Mucosa of descending colon (tissue), 3 donors: ENCODE measurements at regions not wholly inside any gene's neighbourhood (a gene's known extent, or its start where the extent isn't known, plus 50 kb on each side); places are given as distances from the start of the nearest gene placed in this dataset.

Experiments
- ATAC-seq: fragments of 200-7000 bp; cut with Tn5 transposase; one replicate; pipeline ENCODE4 v1.9.1; 2020; ENCODE audit warnings: mild to moderate bottlenecking, moderate library complexity
- DNase-seq, 3 donors: peaks; one replicate each; pipeline ENCODE4 v3.0.0-alpha.2; 2020
- H3K36me3 ChIP-seq: fragments of 200-600 bp; one replicate; pipeline ENCODE4 v1.8.0; 2021; ENCODE audit warnings: low read depth, mild to moderate bottlenecking
- H3K4me1 ChIP-seq: fragments of 200-600 bp; one replicate; pipeline ENCODE4 v1.8.0; 2021; ENCODE audit warnings: low read depth, mild to moderate bottlenecking
- H3K4me3 ChIP-seq: fragments of 200-600 bp; one replicate; pipeline ENCODE4 v1.8.0; 2021; ENCODE audit warnings: mild to moderate bottlenecking
- H3K9me3 ChIP-seq: fragments of 200-600 bp; one replicate; pipeline ENCODE4 v1.8.0; 2021; ENCODE audit warnings: mild to moderate bottlenecking
- intact Hi-C, 2 donors: fragments of 100-400 bp; cut with DNase I in 1 of 2; cut with micrococcal nuclease in 1 of 2; formaldehyde crosslinking; loops; one replicate each; pipeline versions ENCODE4 v1.11.0 to v1.11.1; 2022; cut with DNase I, micrococcal nuclease
- TF ChIP-seq, protein P1 (sequence below): fragments of 200-600 bp; IDR thresholded peaks from one replicate; pipeline ENCODE4 v1.8.0; 2022; ENCODE audit warnings: antibody characterized with exemption, mild to moderate bottlenecking
- donor health status: DM: no; HTN: no; CAD: no; lungs with moderate emphysema.
- donor health status: DM: no; HTN: no; CAD: no.
- donor health status: DM: no; HTN: yes; CAD: no.

GRCh38 chr2:139359818-139360217, 579.6 kb upstream of the NXPH2 start:
- ATAC-seq (peak; percentile 62), DNase-seq (no peak)
- H3K9me3 ChIP-seq, result no peaks in the 10 kb centered on the region
- H3K4me3 ChIP-seq, result no peak overlapping the region
- no peaks in the 10 kb centered on the region for H3K36me3 ChIP-seq
- TF ChIP-seq, protein P1, sequence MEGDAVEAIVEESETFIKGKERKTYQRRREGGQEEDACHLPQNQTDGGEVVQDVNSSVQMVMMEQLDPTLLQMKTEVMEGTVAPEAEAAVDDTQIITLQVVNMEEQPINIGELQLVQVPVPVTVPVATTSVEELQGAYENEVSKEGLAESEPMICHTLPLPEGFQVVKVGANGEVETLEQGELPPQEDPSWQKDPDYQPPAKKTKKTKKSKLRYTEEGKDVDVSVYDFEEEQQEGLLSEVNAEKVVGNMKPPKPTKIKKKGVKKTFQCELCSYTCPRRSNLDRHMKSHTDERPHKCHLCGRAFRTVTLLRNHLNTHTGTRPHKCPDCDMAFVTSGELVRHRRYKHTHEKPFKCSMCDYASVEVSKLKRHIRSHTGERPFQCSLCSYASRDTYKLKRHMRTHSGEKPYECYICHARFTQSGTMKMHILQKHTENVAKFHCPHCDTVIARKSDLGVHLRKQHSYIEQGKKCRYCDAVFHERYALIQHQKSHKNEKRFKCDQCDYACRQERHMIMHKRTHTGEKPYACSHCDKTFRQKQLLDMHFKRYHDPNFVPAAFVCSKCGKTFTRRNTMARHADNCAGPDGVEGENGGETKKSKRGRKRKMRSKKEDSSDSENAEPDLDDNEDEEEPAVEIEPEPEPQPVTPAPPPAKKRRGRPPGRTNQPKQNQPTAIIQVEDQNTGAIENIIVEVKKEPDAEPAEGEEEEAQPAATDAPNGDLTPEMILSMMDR, result no peak
- H3K4me1 ChIP-seq, result peaks cover 8% of the 10 kb centered on the region
- intact Hi-C loops, result no loop called here

GRCh38 chr2:139357972-139358371, 577.8 kb upstream of the NXPH2 start:
- ATAC-seq, result no peak
- TF ChIP-seq, protein P1, result no peak
- Histone ChIP-seq H3K9me3 (peaks cover 7% of the 10 kb centered on the region), H3K36me3 (no peaks in the 10 kb centered on the region), H3K4me1 (peaks cover 8% of the 10 kb centered on the region), H3K4me3 (no peak overlapping the region)
- DNase-seq, result no peak
- intact Hi-C loops, result no loop called here

GRCh38 chr2:139354518-139354917, 574.3 kb upstream of the NXPH2 start:
- Histone ChIP-seq H3K4me1 (no peaks in the 10 kb centered on the region), H3K9me3 (peaks cover 7% of the 10 kb centered on the region), H3K36me3 (no peaks in the 10 kb centered on the region), H3K4me3 (no peak overlapping the region)
- DNase-seq (peak in 1 of 3 donors; percentile 15), ATAC-seq (no peak)
- TF ChIP-seq, protein P1, result no peak
- intact Hi-C loops, result no loop called here

DNA sequence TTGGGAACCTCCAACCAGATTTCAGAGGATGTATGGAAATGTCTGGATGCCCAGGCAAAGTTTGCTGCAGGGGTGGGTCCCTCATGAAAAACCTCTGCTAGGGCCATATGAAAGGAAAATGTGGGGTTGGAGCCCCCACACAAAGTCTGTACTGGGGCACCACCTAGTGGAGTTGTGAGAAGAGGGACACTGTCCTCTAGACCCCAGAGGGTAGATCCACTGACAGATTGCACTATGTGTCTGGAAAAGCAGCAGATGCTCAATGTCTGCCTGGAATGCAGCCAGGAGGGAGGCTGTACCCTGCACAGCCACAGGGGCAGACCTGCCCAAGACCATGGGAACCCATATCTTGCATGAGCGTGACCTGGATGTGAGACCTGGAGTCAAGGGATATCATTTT, 573.7 kb upstream of the NXPH2 start:
- TF ChIP-seq, protein P1, result no peak
- DNase-seq, result no peak
- Histone ChIP-seq H3K36me3 (no peaks in the 10 kb centered on the region), H3K4me3 (no peak overlapping the region), H3K4me1 (no peaks in the 10 kb centered on the region), H3K9me3 (peaks cover 7% of the 10 kb centered on the region)
- no peak for ATAC-seq
- intact Hi-C loops, result no loop called here

DNA sequence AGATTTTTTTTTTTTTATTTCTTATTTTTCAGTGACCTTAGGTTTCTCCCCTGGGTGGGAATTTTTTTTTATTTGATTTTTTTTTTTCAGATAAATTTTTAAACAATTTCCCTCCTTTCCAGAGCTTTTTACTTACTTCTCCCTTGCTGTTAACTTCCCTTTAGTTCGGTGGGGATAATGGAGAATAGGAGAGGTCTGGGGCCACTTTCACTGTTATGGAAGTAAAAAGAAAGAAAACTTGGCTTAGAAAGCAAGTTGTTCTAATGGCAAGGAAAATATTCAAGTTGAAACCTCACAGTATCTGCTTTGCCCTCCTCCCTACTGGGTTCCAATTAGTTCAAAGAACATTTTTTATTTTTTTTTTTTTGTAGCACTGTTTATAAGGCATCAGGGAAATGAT, 537.1 kb upstream of the NXPH2 start:
- ATAC-seq (no peak), DNase-seq (no peak)
- Histone ChIP-seq H3K4me1 (no peaks in the 10 kb centered on the region), H3K9me3 (no peaks in the 10 kb centered on the region), H3K36me3 (no peaks in the 10 kb centered on the region), H3K4me3 (no peak overlapping the region)
- intact Hi-C loops, result no loop called here
- TF ChIP-seq, protein P1, result no peak

GRCh38 chr2:139314059-139314458, 533.9 kb upstream of the NXPH2 start:
- Histone ChIP-seq H3K4me3 (no peak overlapping the region), H3K36me3 (no peaks in the 10 kb centered on the region), H3K9me3 (no peaks in the 10 kb centered on the region), H3K4me1 (no peaks in the 10 kb centered on the region)
- ATAC-seq (no peak), DNase-seq (no peak)
- intact Hi-C loops, result no loop called here
- TF ChIP-seq, protein P1, result no peak
